MM.1S (cell line): ENCODE measurements at regions not wholly inside any gene's neighbourhood (a gene's known extent, or its start where the extent isn't known, plus 50 kb on each side); places are given as distances from the start of the nearest gene placed in this dataset.

Source experiments
- CTCF ChIP-seq: fragments of 300-600 bp; sonication (generic); IDR thresholded peaks from 2 replicates; pipeline ENCODE4 v1.5.1; 2016; ENCODE audit warnings: antibody characterized with exemption, low read length, mixed read lengths
- EZH2phosphoT487 ChIP-seq: fragments of 300-600 bp; sonication (generic); IDR thresholded peaks from 2 replicates; pipeline ENCODE4 v1.6.1; 2018; ENCODE audit warnings: antibody characterized with exemption, low read length

- no peak for TF ChIP-seq EZH2phosphoT487
- TF ChIP-seq CTCF = no peak
Measured at GRCh38 chr18:76747676-76748075, 74.7 kb upstream of the ZNF236 start.
